ENCODE measurements at regions not wholly inside any gene's neighbourhood (a gene's known extent, or its start where the extent isn't known, plus 50 kb on each side); places are given as distances from the start of the nearest gene placed in this dataset.

GRCh38 chr4:170497112-170497511 lies 407.4 kb upstream of the AADAT start:
- TF ChIP-seq CTCF (conservative IDR thresholded peaks at IDR 0.05; ENCODE audit: low read depth, low read length) (no peak; the same call in 1 of the 2 replicates), EZH2 (IDR thresholded peaks at IDR 0.05; ENCODE audit: low read length, unreplicated experiment) (no peak)
